NCI-H1694 (cell line): ENCODE measurements at regions not wholly inside any gene's neighbourhood (a gene's known extent, or its start where the extent isn't known, plus 50 kb on each side); places are given as distances from the start of the nearest gene placed in this dataset.
A peak's percentile ranks its signal among the peaks of the same experiment; 100 is the strongest.
"Not testable (repeated sequence)": the region's sequence is repeated elsewhere in the genome, so short reads cannot be mapped to it uniquely, and the experiment has no call there.

Experiments
- DNase-seq: peaks from one replicate; lab custom pipeline; 2025; lab: John Stamatoyannopoulos, UW

- DNase-seq, result no peak
These were observed 138.9 kb downstream of the LARP7 start for GRCh38 chr4:112775801-112776200.

GRCh38 chr4:112776535-112776934, 139.6 kb downstream of the LARP7 start:
- DNase-seq, result no peak

GRCh38 chr4:112778520-112778919, 141.6 kb downstream of the LARP7 start:
- no peak for DNase-seq

DNA sequence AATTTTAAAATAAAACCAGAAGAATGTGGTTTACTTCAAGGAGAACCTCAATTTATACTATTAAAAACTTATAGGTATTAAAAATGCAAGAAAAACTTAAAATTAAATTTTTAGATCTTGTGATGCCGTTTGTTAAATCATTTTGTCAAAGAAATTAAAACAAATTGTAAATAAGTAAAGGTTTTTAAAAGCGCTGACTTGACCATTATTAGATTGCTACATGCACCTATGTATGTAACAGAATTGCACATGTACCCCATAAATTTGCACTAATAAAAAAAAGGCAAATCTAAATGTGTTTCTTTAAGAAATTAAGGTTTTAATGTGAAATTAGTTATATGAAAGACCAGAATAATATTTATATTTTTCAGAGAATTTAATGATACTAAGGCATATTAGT, 156.1 kb downstream of the LARP7 start:
- DNase-seq, result no peak

GRCh38 chr4:112800001-112800400, 163.1 kb downstream of the LARP7 start:
- DNase-seq, result no peak

DNA sequence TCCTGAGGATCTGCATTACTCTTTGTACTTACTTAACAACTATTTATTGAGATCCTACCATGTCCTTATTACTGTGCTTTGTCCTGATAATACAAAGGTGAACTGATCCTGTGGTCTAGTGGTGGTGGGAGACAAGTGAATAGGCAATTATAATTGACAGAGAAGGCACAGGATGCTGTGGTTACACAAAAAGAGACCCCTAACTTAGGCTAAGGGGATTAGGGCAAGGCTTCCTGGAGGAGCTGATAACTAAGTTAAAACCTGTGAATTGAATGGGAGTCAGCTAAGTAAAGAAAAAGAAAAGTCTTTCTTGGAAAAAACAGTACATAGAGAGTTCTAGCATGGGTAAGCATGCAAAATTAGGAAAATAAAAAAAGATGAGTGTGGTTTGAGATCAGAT, 164.4 kb downstream of the LARP7 start:
- DNase-seq, result no peak

DNA sequence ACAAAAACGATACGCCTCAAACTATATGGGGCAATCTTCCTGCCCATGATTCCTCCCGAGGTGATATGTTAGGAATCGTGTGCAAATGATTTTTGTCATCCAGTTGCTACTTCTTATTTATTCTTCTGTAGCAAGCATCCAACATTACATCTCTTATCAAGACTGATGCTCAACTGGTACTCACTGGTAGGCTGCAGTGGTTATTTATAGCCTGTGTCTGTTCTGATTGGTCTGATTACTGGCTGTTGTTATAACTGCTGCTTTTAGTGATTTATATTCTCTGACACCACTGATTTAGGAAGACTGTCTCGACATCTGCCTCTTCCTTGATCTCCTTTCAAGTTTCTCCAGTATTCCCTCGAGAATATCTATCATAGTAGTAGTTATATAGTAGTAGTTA, 165.8 kb downstream of the LARP7 start:
- no peak for DNase-seq

DNA sequence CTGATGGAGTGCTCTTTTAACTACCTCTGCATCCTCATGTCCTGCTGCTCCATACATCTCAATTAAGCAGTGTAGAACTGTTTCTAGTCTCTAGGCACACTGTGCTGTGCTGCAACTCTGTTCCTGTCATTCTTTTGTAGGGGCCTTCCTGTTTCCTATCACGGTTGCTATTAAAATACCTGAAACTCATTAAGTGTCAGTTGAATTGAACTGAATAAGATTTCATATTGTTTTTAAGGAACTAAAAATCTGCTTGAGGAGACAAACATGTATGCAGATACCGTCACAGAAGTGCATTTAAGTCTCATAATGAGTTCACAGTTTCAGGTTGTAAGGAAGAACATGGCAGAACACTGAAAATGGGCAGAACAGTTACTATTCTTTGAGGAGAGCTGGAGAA, 170.1 kb downstream of the LARP7 start:
- no peak for DNase-seq

DNA sequence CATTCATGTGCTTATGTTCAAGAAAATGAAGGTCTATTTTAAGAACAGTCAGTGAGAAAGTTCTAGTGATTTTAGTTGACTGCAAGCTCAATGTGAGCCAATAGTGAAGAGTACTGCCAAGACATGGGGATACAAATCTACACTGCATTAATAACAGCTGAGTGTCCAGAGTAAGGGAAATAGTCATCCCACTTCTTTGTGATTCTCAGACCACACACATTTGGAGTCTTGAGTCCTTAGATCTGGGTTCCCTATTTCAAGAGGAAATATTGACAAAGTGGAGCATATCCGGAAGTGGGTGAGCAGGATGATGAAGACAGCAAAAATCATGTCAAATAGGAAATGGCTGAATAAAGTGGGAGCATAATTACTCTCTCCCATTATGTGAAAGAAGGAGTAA, 171.1 kb downstream of the LARP7 start:
- DNase-seq, result no peak

- no peak for DNase-seq
These were observed 176.8 kb downstream of the LARP7 start for GRCh38 chr4:112813790-112814189.

GRCh38 chr4:112817933-112818593, 181.1 kb downstream of the LARP7 start:
- DNase-seq, result peak; percentile 40

DNA sequence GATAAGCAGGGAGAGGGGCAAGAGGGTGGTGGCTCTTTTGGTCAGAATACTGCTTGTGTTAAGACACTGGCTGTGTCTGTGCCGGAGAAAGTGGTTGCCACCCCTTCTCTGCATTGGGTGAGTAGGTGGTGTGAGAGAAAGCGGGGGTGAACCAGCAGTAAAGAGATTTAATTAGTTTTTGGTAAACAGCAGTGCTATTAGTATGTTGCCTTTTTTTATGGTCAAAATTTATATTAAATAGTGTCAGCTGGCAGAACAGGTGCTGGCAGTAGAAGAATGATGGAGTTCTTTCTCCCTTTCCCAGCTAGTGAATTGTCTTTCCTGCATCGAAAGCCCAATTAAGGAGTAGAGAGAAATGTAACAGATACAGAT, 181.6 kb downstream of the LARP7 start:
- DNase-seq, result no peak

GRCh38 chr4:112819729-112820128, 182.8 kb downstream of the LARP7 start:
- DNase-seq, result no peak

DNA sequence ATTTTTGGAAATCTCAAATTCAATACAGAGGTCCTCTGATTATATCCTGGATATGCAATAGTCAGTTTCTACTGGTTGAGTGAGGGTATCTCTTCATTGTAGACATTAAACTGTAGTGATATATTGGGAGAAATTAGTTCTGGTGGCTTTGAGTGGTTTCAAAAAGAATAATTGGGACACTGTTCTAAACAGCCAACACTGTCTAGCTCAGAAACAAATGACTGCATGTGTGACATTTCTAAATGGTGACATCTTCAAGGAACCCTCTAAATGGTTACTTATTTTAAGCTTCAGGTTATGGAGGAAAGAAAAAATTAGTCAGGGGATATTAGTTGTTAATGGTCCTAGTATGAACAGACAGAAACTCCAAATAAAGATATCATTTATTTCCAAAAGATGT, 186.2 kb downstream of the LARP7 start:
- DNase-seq, result no peak

DNA sequence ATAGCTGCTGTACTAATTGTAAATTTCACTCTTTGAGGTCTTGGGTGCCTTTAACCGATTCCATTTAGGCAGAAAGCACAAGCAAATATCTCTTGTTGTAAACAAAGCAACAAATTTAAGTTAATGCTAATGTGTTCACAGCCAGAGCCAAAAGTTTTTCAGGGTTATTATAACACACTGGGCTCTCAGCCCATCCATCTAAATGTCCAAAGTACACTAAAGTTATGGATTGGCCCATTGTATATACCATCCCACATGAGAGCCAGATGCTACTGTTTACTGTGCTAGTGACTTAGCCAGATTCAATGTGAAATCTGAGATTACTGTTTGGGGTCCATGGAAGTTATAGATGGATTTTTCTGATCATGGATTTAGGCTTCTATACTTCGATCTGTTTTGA, 186.7 kb downstream of the LARP7 start:
- no peak for DNase-seq

- DNase-seq, result no peak
These were observed 193.9 kb downstream of the LARP7 start for GRCh38 chr4:112830753-112831386.

GRCh38 chr4:112832493-112832892, 195.6 kb downstream of the LARP7 start:
- DNase-seq, result no peak

DNA sequence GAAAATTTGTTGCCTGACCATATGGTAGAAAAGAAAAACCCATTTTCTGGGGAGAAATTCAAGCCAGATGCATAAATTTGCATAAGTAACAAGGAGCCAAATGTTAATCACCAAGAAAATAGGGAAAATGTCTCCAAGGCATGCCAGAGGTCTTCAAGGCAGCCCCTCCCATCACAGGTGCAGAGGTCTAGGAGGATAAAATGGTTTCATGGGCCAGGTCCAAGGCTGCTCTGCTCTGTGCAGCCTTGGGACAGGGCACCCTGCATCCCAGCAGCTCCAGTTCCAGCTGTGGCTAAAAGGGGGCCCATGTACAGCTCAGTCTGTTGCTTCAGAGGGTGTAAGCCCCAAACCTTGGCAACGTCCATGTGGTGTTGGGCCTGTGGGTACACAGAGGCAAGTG, 200.0 kb downstream of the LARP7 start:
- DNase-seq, result no peak

DNA sequence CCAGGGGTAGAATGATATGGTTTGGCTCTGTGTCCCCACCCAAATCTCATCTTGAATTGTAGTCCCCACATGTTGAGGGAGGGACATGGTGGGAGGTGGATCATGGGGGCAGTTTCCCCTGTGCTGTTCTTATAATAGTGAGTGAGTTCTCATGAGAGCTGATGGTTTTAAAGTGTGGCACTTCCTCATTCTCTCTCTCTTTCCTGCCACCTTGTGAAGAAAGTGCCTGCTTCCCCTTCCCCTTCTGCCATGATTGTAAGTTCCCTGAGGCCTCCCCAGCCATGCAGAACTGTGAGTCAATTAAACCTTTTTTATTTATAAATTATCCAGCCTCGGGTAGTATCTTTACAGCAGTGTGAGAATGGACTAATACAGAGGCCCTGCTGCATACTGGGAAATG, 201.1 kb downstream of the LARP7 start:
- not testable (repeated sequence) for DNase-seq

DNA sequence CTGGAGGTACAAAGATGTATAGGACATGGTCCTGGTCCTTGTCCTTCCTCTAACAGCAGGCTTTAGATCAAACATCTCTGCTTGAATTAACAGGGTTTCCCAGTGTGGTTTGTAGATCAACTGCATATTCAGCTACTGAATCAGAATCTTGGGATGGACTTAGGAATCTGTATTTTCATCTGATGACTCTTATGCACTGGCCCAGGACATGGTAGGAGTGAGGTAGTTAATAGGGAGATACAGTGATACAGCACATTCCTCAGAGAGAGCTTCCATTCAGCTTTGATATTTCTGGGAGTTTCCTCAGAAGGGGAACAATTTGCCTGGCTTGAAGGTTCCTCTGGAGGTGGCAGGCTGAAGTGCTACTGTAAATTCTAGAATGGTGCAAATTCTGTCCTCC, 203.1 kb downstream of the LARP7 start:
- no peak for DNase-seq

- DNase-seq, result no peak
These were observed 203.7 kb downstream of the LARP7 start for GRCh38 chr4:112840619-112841018.

DNA sequence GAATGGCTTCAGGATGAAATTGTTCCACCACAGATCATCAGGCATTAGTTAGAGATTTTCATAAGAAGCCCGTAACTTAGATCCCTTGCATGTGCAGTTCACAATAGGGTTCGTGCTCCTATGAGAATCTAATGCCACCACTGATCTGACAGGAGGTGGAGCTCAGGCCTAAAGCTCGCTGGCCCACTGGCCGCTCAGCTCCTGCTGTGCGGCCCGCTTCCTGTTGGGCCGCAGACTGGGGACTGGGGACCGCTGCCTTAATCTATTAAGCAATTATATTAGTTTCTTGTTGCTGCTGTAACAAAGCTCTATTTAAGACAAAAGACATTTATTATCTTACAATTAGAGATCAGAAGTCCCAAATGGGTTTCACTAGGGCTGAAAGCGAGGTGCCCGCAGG, 205.6 kb downstream of the LARP7 start:
- no peak for DNase-seq

DNA sequence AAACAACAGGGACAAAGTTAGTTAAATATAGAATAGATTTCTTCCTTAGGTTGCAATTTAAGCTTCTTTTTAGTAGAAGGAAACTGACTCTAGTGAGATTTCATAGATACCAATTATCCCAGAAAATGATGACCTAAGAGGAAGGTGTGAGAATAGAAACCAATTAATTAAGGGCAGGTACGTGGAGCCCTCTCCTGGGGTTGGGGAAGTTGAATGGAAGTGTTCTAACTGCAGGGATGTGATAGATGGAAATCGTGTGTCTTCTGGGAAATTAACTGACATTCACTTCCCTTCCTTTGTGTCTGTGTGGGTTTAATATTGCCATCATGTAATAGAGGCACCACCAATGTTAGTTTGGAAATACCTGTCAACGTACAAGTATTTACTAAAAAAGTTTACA, 204.1 kb upstream of the ANK2 start:
- no peak for DNase-seq

GRCh38 chr4:112847045-112847444, 202.4 kb upstream of the ANK2 start:
- DNase-seq, result no peak
